K562 (cell line): ENCODE measurements at regions not wholly inside any gene's neighbourhood (a gene's known extent, or its start where the extent isn't known, plus 50 kb on each side); places are given as distances from the start of the nearest gene placed in this dataset.
A peak's percentile ranks its signal among the peaks of the same experiment; 100 is the strongest.

ENCODE experiments used
- ATAC-seq: fragments of 200-7000 bp; cut with Tn5 transposase; 3 replicates; pipeline ENCODE4 v1.9.1; 2020; ENCODE audit warnings: moderate library complexity
- BruUV-seq: library from RNA; stranded (reverse); fragments of 400-500 nt; replicated peaks from 2 replicates; lab custom pipeline; 2021; lab: Mats Ljungman, UMichigan
- CTCF ChIA-PET: fragments of 300-600 bp; formaldehyde crosslinking; extraction: SDS; loops from one replicate; lab custom pipeline; 2021; ENCODE audit warnings: low intra/inter-chr PET ratio; lab: Yijun Ruan, JAX
- POLR2A ChIA-PET: fragments of 300-600, 350-650 bp; sonication (Branson Sonifier 250); formaldehyde crosslinking; extraction: SDS; loops from one replicate; lab custom pipeline; 2021; ENCODE audit warnings: antibody characterized with exemption, inconsistent platforms; lab: Yijun Ruan, JAX
- DNase-seq, 4 experiments: peaks; one replicate each; pipeline versions ENCODE4 v3.0.0 to v3.0.0-alpha.2; 2011 to 2018; ENCODE audit warnings: low spot score in 3 of 4, mixed read lengths in 3 of 4; ENCODE audit errors: extremely low read depth in 1 of 4
- FAIRE-seq: peaks from 2 replicates; lab custom pipeline; 2011; peaks lifted over from hg19 to GRCh38; lab: Jason Lieb, UNC
- H2AFZ ChIP-seq: 2 replicates; pipeline ENCODE4 v1.6.0; 2011; ENCODE audit warnings: low read depth, low read length, control low read depth, inconsistent platforms
- H3K27ac ChIP-seq: fragments of 200-600 bp; 3 replicates; pipeline ENCODE4 v1.8.0; 2011; ENCODE audit warnings: low read depth, mild to moderate bottlenecking, control low read depth, inconsistent platforms, low read length, moderate library complexity, mixed read lengths; ENCODE audit errors: extremely low read depth
- H3K27me3 ChIP-seq, 2 experiments: fragments of 300-600 bp in 1 of 2; 2 replicates in 1 of 2; 3 replicates in 1 of 2; pipeline versions ENCODE4 v1.6.0 to v1.8.0; 2011; ENCODE audit warnings: inconsistent platforms in 2 of 2, low read length in 2 of 2, mild to moderate bottlenecking in 1 of 2, mixed read lengths in 1 of 2, moderate library complexity in 1 of 2; ENCODE audit not compliant: control insufficient read depth in 2 of 2, insufficient read depth in 2 of 2
- H3K36me3 ChIP-seq: fragments of 300-600 bp; 3 replicates; pipeline ENCODE4 v1.8.0; 2011; ENCODE audit warnings: mild to moderate bottlenecking, low read length, inconsistent platforms; ENCODE audit not compliant: control insufficient read depth, insufficient read depth
- H3K4me1 ChIP-seq, 2 experiments: fragments of 200-600 bp in 1 of 2; replicated peaks in 1 of 2; 2 replicates in 1 of 2; 3 replicates in 1 of 2; pipeline versions ENCODE4 v1.5.1 to v1.8.0; 2011; ENCODE audit warnings: inconsistent platforms in 2 of 2, low read length in 2 of 2, mild to moderate bottlenecking in 1 of 2, mixed read lengths in 1 of 2, moderate library complexity in 1 of 2; ENCODE audit not compliant: control insufficient read depth in 2 of 2, insufficient read depth in 2 of 2
- H3K4me2 ChIP-seq: 2 replicates; pipeline ENCODE4 v1.6.1; 2011; ENCODE audit warnings: low read length, control low read depth, inconsistent platforms, mixed read lengths; ENCODE audit not compliant: insufficient read depth
- H3K4me3 ChIP-seq: fragments of 200-600 bp; sonication (generic), shearing (Covaris generic); 2 replicates; pipeline ENCODE4 v1.5.1; 2016; ENCODE audit warnings: control low read depth, inconsistent platforms
- H3K79me2 ChIP-seq: fragments of 200-600 bp; 3 replicates; pipeline ENCODE4 v1.8.0; 2011; ENCODE audit warnings: low read length, inconsistent platforms; ENCODE audit not compliant: control insufficient read depth, insufficient read depth
- H3K9ac ChIP-seq, 2 experiments: 2 replicates each; pipeline versions ENCODE4 v1.6.0 to v1.6.1; 2011; ENCODE audit warnings: low read depth in 2 of 2, low read length in 2 of 2, control low read depth in 1 of 2, inconsistent platforms in 1 of 2, mild to moderate bottlenecking in 1 of 2, mixed read lengths in 1 of 2; ENCODE audit not compliant: insufficient read depth in 1 of 2
- H3K9me1 ChIP-seq: one replicate; pipeline ENCODE4 v1.6.0; 2011; ENCODE audit warnings: inconsistent platforms, mild to moderate bottlenecking, low read length, moderate library complexity; ENCODE audit not compliant: control insufficient read depth, insufficient read depth
- H3K9me3 ChIP-seq: replicated peaks from 2 replicates; pipeline ENCODE4 v1.5.1; 2011; ENCODE audit warnings: low read depth, low read length, inconsistent platforms; ENCODE audit not compliant: control insufficient read depth, insufficient read depth
- H4K20me1 ChIP-seq: replicated peaks from 2 replicates; pipeline ENCODE4 v1.6.1; 2011; ENCODE audit warnings: low read length, inconsistent platforms, mixed read lengths; ENCODE audit not compliant: control insufficient read depth, insufficient read depth
- CHCHD3 ChIP-seq: fragments of 250-450 bp; sonication (Bioruptor Pico); IDR thresholded peaks from 2 replicates; pipeline ENCODE4 v2.1.2; 2022; ENCODE audit warnings: mild to moderate bottlenecking
- CTCF ChIP-seq, 3 experiments: IDR thresholded peaks in 2 of 3; conservative IDR thresholded peaks in 1 of 3; 2 replicates each; pipeline ENCODE4 v1.5.1; 2011 to 2012; ENCODE audit warnings: low read length in 3 of 3, mild to moderate bottlenecking in 3 of 3, control low read depth in 2 of 3, improper control_type of control experiment in 1 of 3, inconsistent platforms in 1 of 3, low read depth in 1 of 3, mixed read lengths in 1 of 3, moderate library complexity in 1 of 3; ENCODE audit not compliant: insufficient read depth in 2 of 3
- SNAPC5 ChIP-seq: fragments of 250-450 bp; sonication (Bioruptor Pico); IDR thresholded peaks from 2 replicates; pipeline ENCODE4 v1.8.0; 2021; ENCODE audit warnings: moderate library complexity, mild to moderate bottlenecking, inconsistent platforms
- TFAP4 ChIP-seq: sonication (generic); formaldehyde crosslinking; IDR thresholded peaks from 2 replicates; pipeline ENCODE4 v1.8.0; 2022; ENCODE audit warnings: missing genetic modification reagents, mild to moderate bottlenecking, moderate library complexity, borderline replicate concordance
- ZNF583 ChIP-seq: fragments of 250-450 bp; sonication (Bioruptor Pico); IDR thresholded peaks from 2 replicates; pipeline ENCODE4 v1.4.0; 2020
- WGBS: fragments of 100-300 bp; shearing (Covaris generic); methylation state at CpG from one replicate; pipeline ENCODE4 v1.1.6; 2016; ENCODE audit warnings: low coverage, mixed read lengths; ENCODE audit not compliant: insufficient coverage; ENCODE audit errors: missing lambda C conversion rate; 5-methylcytosine and 5-hydroxymethylcytosine counted together
- in situ Hi-C: fragments of 300-500 bp; cut with MboI; formaldehyde crosslinking; loops from 4 replicates; pipeline ENCODE4 v1.15.0; 2018; ENCODE audit warnings: inconsistent platforms, mixed read lengths
- intact Hi-C: fragments of 100-400 bp; cut with micrococcal nuclease; formaldehyde crosslinking; loops from 2 replicates; pipeline ENCODE4 v1.14.2; 2022

- ATAC-seq = no peak
- BruUV-seq = no TSS peak
- FAIRE-seq = no peak
- no peak overlapping the region for H3K9ac ChIP-seq
- no peak overlapping the region for H3K4me2 ChIP-seq
- ChIA-PET POLR2A (no interaction called here), CTCF (no interaction called here)
- intact Hi-C loops (no loop called here), in situ Hi-C loops (no loop called here)
- no peaks in the 10 kb centered on the region for H4K20me1 ChIP-seq
- no peak overlapping the region for H3K4me3 ChIP-seq
- no peaks in the 10 kb centered on the region for H3K9me1 ChIP-seq
- H2AFZ ChIP-seq = no peak overlapping the region
- 0% methylated on average over 6 of the region's 6 CpGs for WGBS
- H3K36me3 ChIP-seq = no peaks in the 10 kb centered on the region
- H3K4me1 ChIP-seq = no peaks in the 10 kb centered on the region
- peak in 1 of 3 experiments; percentile 8; a peak in 1 of 6 replicates for TF ChIP-seq CTCF (IDR thresholded peaks at IDR 0.05 in 2 of 3, conservative IDR thresholded peaks at IDR 0.05 in 1 of 3; ENCODE audit: insufficient read depth in 2 of 3, low read depth in 1 of 3, low read length in 3 of 3)
- TF ChIP-seq CHCHD3 (CRISPR knock-in tag) = no peak
- no peak for TF ChIP-seq ZNF583 (CRISPR knock-in tag)
- TF ChIP-seq TFAP4 (CRISPR knock-in tag) = peak; percentile 36; the same call in 1 of the 2 replicates
- TF ChIP-seq SNAPC5 (CRISPR knock-in tag) = no peak
- no peaks in the 10 kb centered on the region for H3K9me3 ChIP-seq
- no peak overlapping the region for H3K27ac ChIP-seq
- no peaks in the 10 kb centered on the region for H3K27me3 ChIP-seq
- peak in 1 of 4 experiments; percentile 1 for DNase-seq
- H3K79me2 ChIP-seq = no peaks in the 10 kb centered on the region
Measured at GRCh38 chr12:127773520-127773919, 493.4 kb upstream of the TMEM132C start.
